Activated B cell treated with CpG ODN at 0.5 μM for 24 hours (primary cell): ENCODE measurements at regions not wholly inside any gene's neighbourhood (a gene's known extent, or its start where the extent isn't known, plus 50 kb on each side); places are given as distances from the start of the nearest gene placed in this dataset.
A peak's percentile ranks its signal among the peaks of the same experiment; 100 is the strongest.

Experiments used
- ATAC-seq: fragments of 200-7000 bp; cut with Tn5 transposase; one replicate; pipeline ENCODE4 v1.10.0; 2021; ENCODE audit warnings: low read depth, mild to moderate bottlenecking, moderate library complexity
- CTCF ChIA-PET: fragments of 350-600 bp; sonication (Branson Sonifier 250); formaldehyde crosslinking; loops from one replicate; lab custom pipeline; 2021; ENCODE audit warnings: antibody characterized with exemption; lab: Charles Lee
- POLR2A ChIA-PET: fragments of 350-600 bp; sonication (Branson Sonifier 250); formaldehyde crosslinking; loops from one replicate; lab custom pipeline; 2021; ENCODE audit warnings: antibody characterized with exemption; lab: Charles Lee
- DNase-seq: peaks from one replicate; pipeline ENCODE4 v3.0.0; 2022
- H3K27ac Mint-ChIP-seq: one replicate; pipeline ENCODE4 v1.8.0; 2020; ENCODE audit warnings: mixed read lengths
- H3K27me3 Mint-ChIP-seq: one replicate; pipeline ENCODE4 v1.8.0; 2021; ENCODE audit warnings: mixed read lengths
- H3K36me3 Mint-ChIP-seq: one replicate; pipeline ENCODE4 v1.8.0; 2021; ENCODE audit warnings: low read depth, mixed read lengths
- H3K4me1 Mint-ChIP-seq: one replicate; pipeline ENCODE4 v1.8.0; 2021; ENCODE audit warnings: mixed read lengths
- H3K4me3 Mint-ChIP-seq: one replicate; pipeline ENCODE4 v1.8.0; 2020; ENCODE audit warnings: mild to moderate bottlenecking, mixed read lengths
- H3K9me3 Mint-ChIP-seq: one replicate; pipeline ENCODE4 v1.8.0; 2020; ENCODE audit warnings: mixed read lengths
- CTCF ChIP-seq: fragments of 200-600 bp; IDR thresholded peaks from one replicate; pipeline ENCODE4 v1.8.0; 2022; ENCODE audit warnings: antibody characterized with exemption, mild to moderate bottlenecking
- intact Hi-C: fragments of 100-400 bp; cut with micrococcal nuclease; formaldehyde crosslinking; loops from one replicate; pipeline ENCODE4 v1.15.1; 2024

GRCh38 chr4:78720204-78720603 lies 55.9 kb upstream of the BMP2K start:
- peaks cover 35% of the 10 kb centered on the region for H3K4me1 Mint-ChIP-seq
- ATAC-seq (no peak), DNase-seq (no peak)
- intact Hi-C loops = loop anchor here (2.0 kb wide), 2 partner anchors 13 to 15 kb away; no protein-coding TSS in a partner anchor
- H3K27me3 Mint-ChIP-seq = no peaks in the 10 kb centered on the region
- TF ChIP-seq CTCF = no peak
- H3K36me3 Mint-ChIP-seq = no peaks in the 10 kb centered on the region
- CTCF ChIA-PET = no interaction called here
- no peaks in the 10 kb centered on the region for H3K9me3 Mint-ChIP-seq
- POLR2A ChIA-PET = interaction anchor here (1.1 kb wide), 1 partner anchor 61 kb away, joined by 3 read pairs; no protein-coding TSS in a partner anchor
- no peak overlapping the region for H3K4me3 Mint-ChIP-seq
- H3K27ac Mint-ChIP-seq = no peak overlapping the region

- ChIA-PET CTCF (interaction anchor here (0.6 kb wide), 1 partner anchor 107 kb away, joined by 3 read pairs; no protein-coding TSS in a partner anchor), POLR2A (interaction anchor here (1.0 to 2.1 kb wide), 5 partner anchors 14 to 60 kb away, joined by 3 to 15 read pairs (median 3); partner anchors contain the start of gene BMP2K)
- no peak for DNase-seq
- Mint-ChIP-seq H3K4me1 (peaks cover 40% of the 10 kb centered on the region), H3K4me3 (peak overlapping the region; percentile 78), H3K27ac (peak overlapping the region; percentile 89), H3K27me3 (no peaks in the 10 kb centered on the region), H3K9me3 (no peaks in the 10 kb centered on the region), H3K36me3 (no peaks in the 10 kb centered on the region)
- no peak for TF ChIP-seq CTCF
- ATAC-seq = peak; percentile 75
- intact Hi-C loops = loop anchor here (2.0 kb wide), 2 partner anchors 14 kb away; no protein-coding TSS in a partner anchor
These were observed 55.0 kb upstream of the BMP2K start for GRCh38 chr4:78720994-78721677.

- no peaks in the 10 kb centered on the region for H3K9me3 Mint-ChIP-seq
- no peak overlapping the region for H3K4me3 Mint-ChIP-seq
- intact Hi-C loops = loop anchor here (1.0 to 2.0 kb wide), 3 partner anchors 9 to 15 kb away; no protein-coding TSS in a partner anchor
- POLR2A ChIA-PET = interaction anchor here (1.0 to 2.1 kb wide), 4 partner anchors 14 to 55 kb away, joined by 3 to 15 read pairs (median 4); partner anchors contain the start of gene BMP2K
- CTCF ChIA-PET = no interaction called here
- no peaks in the 10 kb centered on the region for H3K36me3 Mint-ChIP-seq
- no peak for ATAC-seq
- H3K27ac Mint-ChIP-seq = no peak overlapping the region
- H3K4me1 Mint-ChIP-seq = peaks cover 46% of the 10 kb centered on the region
- H3K27me3 Mint-ChIP-seq = no peaks in the 10 kb centered on the region
- no peak for TF ChIP-seq CTCF
- no peak for DNase-seq
These were observed 54.4 kb upstream of the BMP2K start for GRCh38 chr4:78721747-78722146.

- peaks cover 52% of the 10 kb centered on the region for H3K4me1 Mint-ChIP-seq
- ChIA-PET CTCF (no interaction called here), POLR2A (interaction anchor here (1.3 to 2.1 kb wide), 3 partner anchors 22 to 54 kb away, joined by 3 to 15 read pairs (median 5); partner anchors contain the start of gene BMP2K)
- H3K27me3 Mint-ChIP-seq = no peaks in the 10 kb centered on the region
- peak overlapping the region; percentile 63 for H3K27ac Mint-ChIP-seq
- H3K4me3 Mint-ChIP-seq = no peak overlapping the region
- TF ChIP-seq CTCF = no peak
- ATAC-seq (no peak), DNase-seq (no peak)
- H3K36me3 Mint-ChIP-seq = no peaks in the 10 kb centered on the region
- H3K9me3 Mint-ChIP-seq = no peaks in the 10 kb centered on the region
- intact Hi-C loops = loop anchor here (1.0 kb wide), 1 partner anchor 8 kb away; no protein-coding TSS in a partner anchor
These were observed 53.8 kb upstream of the BMP2K start for GRCh38 chr4:78722320-78722719.

- POLR2A ChIA-PET = interaction anchor here (2.1 kb wide), 1 partner anchor 31 kb away, joined by 5 read pairs; no protein-coding TSS in a partner anchor
- CTCF ChIA-PET = no interaction called here
- Mint-ChIP-seq H3K9me3 (no peaks in the 10 kb centered on the region), H3K36me3 (no peaks in the 10 kb centered on the region), H3K27ac (no peak overlapping the region), H3K4me1 (peaks cover 56% of the 10 kb centered on the region), H3K27me3 (no peaks in the 10 kb centered on the region), H3K4me3 (no peak overlapping the region)
- DNase-seq (no peak), ATAC-seq (no peak)
- intact Hi-C loops = loop anchor here (1.0 kb wide), 1 partner anchor 7 kb away; no protein-coding TSS in a partner anchor
- no peak for TF ChIP-seq CTCF
These were observed 53.3 kb upstream of the BMP2K start for GRCh38 chr4:78722878-78723277.
